HUES48 (cell line): ENCODE measurements at regions not wholly inside any gene's neighbourhood (a gene's known extent, or its start where the extent isn't known, plus 50 kb on each side); places are given as distances from the start of the nearest gene placed in this dataset.
A peak's percentile ranks its signal among the peaks of the same experiment; 100 is the strongest.
"Not testable (repeated sequence)": the region's sequence is repeated elsewhere in the genome, so short reads cannot be mapped to it uniquely, and the experiment has no call there.

ENCODE experiments used
- H3K27ac ChIP-seq: one replicate; pipeline ENCODE4 v1.7.0; 2013; ENCODE audit warnings: low read depth, low read length, inconsistent platforms
- H3K27me3 ChIP-seq: 2 replicates; pipeline ENCODE4 v1.6.1; 2013; ENCODE audit warnings: mild to moderate bottlenecking, low read length; ENCODE audit not compliant: control insufficient read depth, insufficient read depth
- H3K36me3 ChIP-seq: 2 replicates; pipeline ENCODE4 v1.6.1; 2013; ENCODE audit warnings: low read length; ENCODE audit not compliant: control insufficient read depth, insufficient read depth
- H3K4me1 ChIP-seq: 2 replicates; pipeline ENCODE4 v1.6.1; 2013; ENCODE audit warnings: mild to moderate bottlenecking, low read length; ENCODE audit not compliant: control insufficient read depth, insufficient read depth
- H3K4me3 ChIP-seq: 2 replicates; pipeline ENCODE4 v1.5.1; 2013; ENCODE audit warnings: mild to moderate bottlenecking, low read depth, low read length
- H3K9ac ChIP-seq: 2 replicates; pipeline ENCODE4 v1.6.1; 2013; ENCODE audit warnings: mild to moderate bottlenecking, low read depth, low read length, moderate library complexity
- H3K9me3 ChIP-seq: 2 replicates; pipeline ENCODE4 v1.6.1; 2013; ENCODE audit warnings: low read length; ENCODE audit not compliant: control insufficient read depth, insufficient read depth

DNA sequence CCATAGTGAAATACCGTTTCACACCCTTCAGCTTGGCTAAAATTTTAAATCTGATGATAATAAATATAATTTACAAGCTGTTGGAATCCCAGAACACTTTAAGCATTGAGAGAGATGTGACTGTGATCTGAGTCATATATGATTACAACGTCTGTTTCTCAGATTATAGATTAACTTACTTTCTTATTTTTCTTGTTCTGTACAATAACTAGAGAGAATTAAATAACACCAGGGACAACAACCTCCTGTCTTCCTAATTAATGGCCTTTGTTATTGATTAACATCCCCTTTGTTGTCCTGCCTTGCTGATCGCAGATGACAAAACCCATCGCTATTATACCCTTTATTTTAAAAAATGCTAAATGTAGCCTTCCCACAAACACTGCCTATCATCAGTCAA, 87.8 kb upstream of the EZR start:
- Histone ChIP-seq H3K27ac (no peak overlapping the region), H3K4me3 (no peak overlapping the region), H3K36me3 (no peaks in the 10 kb centered on the region), H3K27me3 (no peaks in the 10 kb centered on the region), H3K9me3 (peaks cover 18% of the 10 kb centered on the region), H3K9ac (no peak overlapping the region), H3K4me1 (peaks cover 28% of the 10 kb centered on the region)

DNA sequence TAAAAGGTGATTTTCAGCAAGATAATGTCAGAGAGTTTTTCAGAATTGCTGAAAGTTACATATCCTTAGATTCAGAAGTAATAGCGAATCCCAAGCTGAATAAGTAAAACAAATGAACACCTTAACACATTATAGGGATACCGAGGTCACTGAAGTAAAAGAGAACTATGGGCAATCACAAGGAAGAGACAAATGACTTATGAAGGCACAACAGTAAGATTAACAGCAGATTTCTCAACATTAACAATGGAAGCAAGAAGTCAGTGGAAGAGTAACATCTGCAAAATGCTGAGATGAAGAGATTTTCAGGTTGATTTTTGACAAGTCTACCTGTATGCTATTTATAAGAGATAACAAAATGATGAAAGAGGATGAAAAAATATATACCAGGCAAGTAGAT, 86.1 kb upstream of the EZR start:
- Histone ChIP-seq H3K27ac (no peak overlapping the region), H3K4me3 (no peak overlapping the region), H3K9me3 (peaks cover 18% of the 10 kb centered on the region), H3K4me1 (peaks cover 11% of the 10 kb centered on the region), H3K9ac (no peak overlapping the region), H3K27me3 (no peaks in the 10 kb centered on the region), H3K36me3 (no peaks in the 10 kb centered on the region)

GRCh38 chr6:158903801-158904200, 84.6 kb upstream of the EZR start:
- Histone ChIP-seq H3K9me3 (peaks cover 18% of the 10 kb centered on the region), H3K9ac (no peak overlapping the region), H3K36me3 (no peaks in the 10 kb centered on the region), H3K27me3 (no peaks in the 10 kb centered on the region), H3K4me3 (no peak overlapping the region), H3K27ac (no peak overlapping the region), H3K4me1 (peaks cover 5% of the 10 kb centered on the region; the same call in 1 of the 2 replicates)

DNA sequence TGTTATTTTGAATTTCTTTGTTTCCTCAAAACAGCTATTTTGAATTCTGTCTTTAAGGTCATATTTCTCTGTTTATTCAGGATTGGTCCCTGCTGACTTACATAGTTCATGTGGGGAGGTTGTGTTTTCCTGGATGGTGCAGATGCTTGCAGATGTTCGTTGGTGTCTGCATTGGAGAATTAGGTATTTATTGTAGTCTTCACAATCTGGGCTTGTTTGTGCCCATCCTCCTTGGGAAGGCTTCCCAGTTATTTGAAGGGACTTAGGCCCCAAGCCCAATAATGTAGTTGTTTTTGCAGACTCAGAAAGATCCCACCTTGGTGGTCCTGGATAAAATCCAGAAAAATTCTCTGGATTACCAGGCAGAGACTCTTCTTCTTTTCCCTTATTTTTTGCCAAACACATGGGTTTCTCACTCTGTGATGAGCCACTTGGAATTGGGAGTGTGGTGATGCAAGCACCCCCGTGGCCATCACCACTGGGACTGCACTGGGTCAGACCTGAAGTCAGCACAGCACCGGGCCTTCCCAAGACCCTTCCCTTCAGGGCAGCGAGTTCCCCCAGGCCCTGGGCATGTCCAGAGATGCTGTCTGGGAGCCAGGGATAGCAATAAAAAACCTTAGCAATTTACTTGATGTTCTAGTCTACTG, 81.6 kb upstream of the EZR start:
- H3K27me3 ChIP-seq = no peaks in the 10 kb centered on the region
- H3K4me1 ChIP-seq = no peaks in the 10 kb centered on the region
- peaks cover 9% of the 10 kb centered on the region; the same call in 1 of the 2 replicates for H3K9me3 ChIP-seq
- H3K9ac ChIP-seq = no peak overlapping the region
- H3K4me3 ChIP-seq = no peak overlapping the region
- H3K36me3 ChIP-seq = no peaks in the 10 kb centered on the region
- H3K27ac ChIP-seq = no peak overlapping the region

- Histone ChIP-seq H3K4me3 (no peak overlapping the region), H3K4me1 (peaks cover 18% of the 10 kb centered on the region), H3K27ac (no peak overlapping the region), H3K27me3 (no peaks in the 10 kb centered on the region), H3K9me3 (no peaks in the 10 kb centered on the region), H3K9ac (no peak overlapping the region), H3K36me3 (no peaks in the 10 kb centered on the region)
Observed at GRCh38 chr6:158897236-158897635, 78.1 kb upstream of the EZR start.

DNA sequence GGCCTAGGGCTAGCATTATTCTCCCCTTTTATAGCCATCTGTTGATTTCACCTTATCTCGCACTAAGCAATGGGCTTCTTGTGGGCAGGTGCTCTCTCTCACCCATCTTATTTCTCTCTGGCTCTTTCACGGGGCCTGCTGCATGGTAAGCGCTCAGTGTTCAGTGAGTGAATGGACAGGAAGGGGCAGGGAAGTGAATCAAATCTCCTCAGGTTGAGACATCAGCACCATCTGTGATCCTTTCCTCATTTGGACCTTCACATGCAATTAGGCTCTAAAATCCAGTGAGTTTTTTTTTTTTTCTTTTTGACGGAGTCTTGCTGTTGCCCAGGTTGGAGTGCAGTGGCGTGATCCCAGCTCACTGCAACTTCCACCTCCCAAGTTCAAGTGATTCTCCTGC, 76.5 kb upstream of the EZR start:
- Histone ChIP-seq H3K9ac (no peak overlapping the region), H3K9me3 (no peaks in the 10 kb centered on the region), H3K4me1 (peaks cover 18% of the 10 kb centered on the region), H3K27ac (no peak overlapping the region), H3K4me3 (no peak overlapping the region), H3K27me3 (no peaks in the 10 kb centered on the region), H3K36me3 (no peaks in the 10 kb centered on the region)

DNA sequence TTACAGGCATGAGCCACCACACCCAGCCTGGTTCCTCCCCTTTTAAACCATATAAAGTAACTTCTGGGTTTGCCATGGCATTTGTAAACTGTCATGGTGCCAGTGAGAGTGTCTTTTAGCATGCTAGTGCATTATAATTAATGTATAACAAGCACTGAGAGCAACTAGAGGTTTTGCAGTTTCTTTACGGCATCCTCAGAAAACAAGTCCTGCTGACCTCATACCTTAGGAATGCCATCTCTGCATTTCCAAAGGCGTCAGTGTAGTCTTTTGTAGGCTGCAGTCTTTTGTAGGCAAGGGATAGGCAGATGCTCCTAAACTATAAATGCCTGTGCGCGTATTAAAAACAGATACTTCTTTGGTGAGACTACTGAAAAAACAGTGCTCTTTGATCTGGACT, 75.0 kb upstream of the EZR start:
- Histone ChIP-seq H3K4me1 (peaks cover 18% of the 10 kb centered on the region), H3K4me3 (peak overlapping the region; percentile 35; the same call in 1 of the 2 replicates), H3K36me3 (no peaks in the 10 kb centered on the region), H3K27me3 (no peaks in the 10 kb centered on the region), H3K9ac (peak overlapping the region; percentile 24; the same call in 1 of the 2 replicates), H3K9me3 (no peaks in the 10 kb centered on the region), H3K27ac (peak overlapping the region; percentile 88)

DNA sequence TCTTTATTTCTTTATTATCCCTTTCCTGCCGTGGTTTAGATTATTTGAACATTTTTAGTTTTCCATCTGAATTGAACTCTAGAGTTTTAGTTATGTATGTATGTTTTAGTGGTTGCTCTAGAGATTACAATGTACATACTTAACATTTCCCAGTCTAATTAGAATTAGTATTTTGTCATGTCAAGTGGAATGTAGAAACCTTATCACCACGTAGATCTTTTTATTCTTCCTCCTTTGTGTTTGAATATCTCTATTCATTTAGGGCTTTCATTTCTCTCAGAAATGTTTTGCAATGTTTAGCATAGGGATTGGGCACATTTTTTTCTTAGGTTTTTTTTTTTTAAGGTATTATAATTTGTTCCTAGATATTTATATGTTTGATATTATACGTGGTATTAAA, 73.1 kb upstream of the EZR start:
- Histone ChIP-seq H3K9me3 (no peaks in the 10 kb centered on the region), H3K27ac (no peak overlapping the region), H3K4me1 (peaks cover 18% of the 10 kb centered on the region), H3K4me3 (no peak overlapping the region), H3K27me3 (no peaks in the 10 kb centered on the region), H3K36me3 (no peaks in the 10 kb centered on the region), H3K9ac (no peak overlapping the region)

DNA sequence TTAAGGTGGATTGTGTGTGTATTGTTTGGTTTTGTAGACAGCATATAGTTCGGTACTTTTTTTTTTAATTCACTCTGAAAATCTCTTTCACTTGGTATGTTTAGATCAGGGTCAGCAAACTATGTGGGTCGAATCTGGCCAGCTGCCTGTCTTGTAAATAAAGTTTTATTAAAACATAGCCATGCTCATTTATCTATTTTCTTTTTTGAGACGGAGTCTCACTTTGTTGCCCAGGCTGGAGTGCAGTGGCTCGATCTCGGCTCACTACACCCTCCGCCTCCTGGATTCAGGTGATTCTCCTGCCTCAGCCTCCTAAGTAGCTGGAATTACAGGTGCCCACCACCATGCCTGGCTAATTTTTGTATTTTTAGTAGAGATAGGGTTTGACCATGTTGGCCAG, 72.4 kb upstream of the EZR start:
- H3K27ac ChIP-seq, H3K36me3 ChIP-seq, H3K27me3 ChIP-seq, H3K9me3 ChIP-seq, H3K9ac ChIP-seq, H3K4me3 ChIP-seq: not testable (repeated sequence)
- H3K4me1 ChIP-seq = peaks cover 18% of the 10 kb centered on the region

GRCh38 chr6:158888171-158888570, 69.0 kb upstream of the EZR start:
- H3K9me3 ChIP-seq, H3K36me3 ChIP-seq, H3K27ac ChIP-seq, H3K9ac ChIP-seq, H3K4me1 ChIP-seq, H3K27me3 ChIP-seq, H3K4me3 ChIP-seq: not testable (repeated sequence)

GRCh38 chr6:158886346-158886977, 67.3 kb upstream of the EZR start:
- H3K36me3 ChIP-seq, H3K4me1 ChIP-seq, H3K9ac ChIP-seq, H3K4me3 ChIP-seq, H3K9me3 ChIP-seq, H3K27ac ChIP-seq, H3K27me3 ChIP-seq: not testable (repeated sequence)
